Mesodermal cell (in vitro differentiated cells): ENCODE measurements at regions not wholly inside any gene's neighbourhood (a gene's known extent, or its start where the extent isn't known, plus 50 kb on each side); places are given as distances from the start of the nearest gene placed in this dataset.

Experiments used
- H3K27ac ChIP-seq: 2 replicates; pipeline ENCODE4 v1.7.0; 2013; ENCODE audit warnings: mild to moderate bottlenecking, low read depth, low read length, moderate library complexity; ENCODE audit not compliant: severe bottlenecking
- H3K36me3 ChIP-seq: 2 replicates; pipeline ENCODE4 v1.7.1; 2013; ENCODE audit warnings: mild to moderate bottlenecking, low read length, moderate library complexity; ENCODE audit not compliant: control insufficient read depth, insufficient read depth
- H3K4me1 ChIP-seq: one replicate; pipeline ENCODE4 v1.7.1; 2013; ENCODE audit warnings: mild to moderate bottlenecking, low read length; ENCODE audit not compliant: insufficient read depth, control insufficient read depth, poor library complexity, severe bottlenecking
- H3K4me3 ChIP-seq: 2 replicates; pipeline ENCODE4 v1.7.0; 2013; ENCODE audit warnings: low read length, control low read depth, mild to moderate bottlenecking; ENCODE audit not compliant: insufficient read depth, poor library complexity, severe bottlenecking; ENCODE audit errors: extremely low read depth
- H3K9me3 ChIP-seq: 2 replicates; pipeline ENCODE4 v1.7.1; 2013; ENCODE audit warnings: mild to moderate bottlenecking, low read length, moderate library complexity; ENCODE audit not compliant: control insufficient read depth
- whole genome bisulfite sequencing, 2 experiments: methylation state at CpG; one replicate each; pipeline ENCODE4 v1.1.5; 2013; ENCODE audit warnings: missing lambda C conversion rate in 2 of 2; ENCODE audit not compliant: insufficient coverage in 2 of 2; 5-methylcytosine and 5-hydroxymethylcytosine counted together

DNA sequence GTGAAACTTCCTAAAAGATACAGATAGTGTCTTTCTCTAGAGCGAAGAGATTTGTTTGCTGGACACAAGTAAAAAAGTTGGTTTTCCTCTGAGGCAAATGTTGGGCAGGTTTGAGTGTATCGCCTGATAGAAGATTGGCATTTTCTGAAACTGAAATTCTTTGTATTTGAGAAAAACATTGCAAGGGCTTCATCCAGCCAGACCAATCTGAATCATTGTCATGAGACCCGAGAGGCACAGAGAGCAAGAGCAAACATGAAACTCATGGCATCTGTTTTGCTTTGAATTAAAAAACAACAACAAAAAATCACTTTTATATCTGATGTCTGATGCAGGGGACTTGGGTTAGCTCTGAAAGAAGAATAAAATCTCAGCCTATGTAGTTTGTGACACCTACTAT, 379.3 kb upstream of the NCAM2 start:
- WGBS, 2 experiments = 83 to 96% methylated on average over 2 of the region's 3 CpGs
- Histone ChIP-seq H3K36me3 (no peaks in the 10 kb centered on the region), H3K9me3 (peaks cover 5% of the 10 kb centered on the region), H3K4me3 (no peak overlapping the region), H3K27ac (no peak overlapping the region), H3K4me1 (no peaks in the 10 kb centered on the region)

DNA sequence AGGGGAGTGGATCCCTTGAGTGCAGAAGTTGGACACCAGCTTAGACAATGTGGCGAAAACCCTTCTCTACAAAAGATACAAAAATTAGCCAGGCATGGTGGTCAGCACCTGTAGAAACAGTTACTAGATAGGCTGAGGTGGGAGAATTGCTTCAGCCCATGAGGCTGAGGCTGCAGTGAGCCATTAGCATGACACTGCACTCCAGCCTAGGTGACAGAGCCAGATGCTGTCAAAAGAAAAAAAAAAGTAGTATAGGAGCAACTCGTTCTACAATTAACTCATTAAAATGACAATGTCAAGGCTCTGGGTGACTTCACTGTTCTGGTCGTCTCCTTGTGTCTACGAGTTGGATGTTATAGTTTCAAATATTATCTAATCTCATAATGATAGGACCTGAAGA, 370.6 kb upstream of the NCAM2 start:
- H3K4me3 ChIP-seq = no peak overlapping the region
- H3K9me3 ChIP-seq = peaks cover 12% of the 10 kb centered on the region
- no CpG with 5 or more reads among the region's 4 CpGs for WGBS, 2 experiments
- no peak overlapping the region for H3K27ac ChIP-seq
- H3K4me1 ChIP-seq = no peaks in the 10 kb centered on the region
- no peaks in the 10 kb centered on the region for H3K36me3 ChIP-seq

DNA sequence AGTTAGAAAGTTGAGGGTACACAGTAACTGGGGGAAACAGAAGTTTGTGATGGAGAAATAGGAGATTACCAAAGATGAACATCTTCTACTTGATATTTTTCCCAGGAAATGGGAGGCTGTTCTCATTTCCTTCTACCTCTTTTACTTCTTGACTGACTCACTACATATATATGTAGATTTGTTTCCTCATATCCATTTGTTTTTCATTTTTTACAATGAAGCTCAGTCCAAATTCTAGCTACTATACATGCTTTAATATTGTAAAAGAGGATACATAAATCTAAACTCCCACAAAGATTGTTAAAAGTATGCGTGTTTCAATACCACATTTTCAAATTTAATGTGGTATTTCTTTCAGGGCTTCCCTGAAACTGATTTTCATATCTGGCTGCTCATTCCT, 366.6 kb upstream of the NCAM2 start:
- H3K36me3 ChIP-seq = no peaks in the 10 kb centered on the region
- no peaks in the 10 kb centered on the region for H3K9me3 ChIP-seq
- H3K27ac ChIP-seq = no peak overlapping the region
- 80% methylated on average over 1 of the region's 1 CpG; no CpG with 5 or more reads in 1 of the 2 experiments for WGBS, 2 experiments
- H3K4me1 ChIP-seq = no peaks in the 10 kb centered on the region
- H3K4me3 ChIP-seq = no peak overlapping the region

DNA sequence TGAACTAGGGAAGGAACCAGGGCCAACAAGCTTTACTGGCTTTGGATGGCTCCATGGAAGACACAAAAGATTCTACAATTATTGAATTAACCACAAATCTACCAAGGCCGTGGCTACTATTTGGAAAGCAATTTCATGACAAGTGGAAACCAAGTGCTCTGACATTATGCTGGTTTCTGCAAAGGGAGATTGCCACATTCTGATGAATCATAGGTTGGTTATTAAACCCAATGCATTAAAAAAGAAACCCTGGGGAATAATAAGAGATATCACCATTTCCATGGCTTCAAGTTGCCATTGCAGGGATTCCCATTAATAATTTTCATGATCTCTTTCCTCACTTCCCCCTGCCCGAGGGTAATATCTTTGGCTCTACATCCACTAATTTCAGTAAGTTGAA, 359.2 kb upstream of the NCAM2 start:
- no peak overlapping the region for H3K27ac ChIP-seq
- H3K9me3 ChIP-seq = no peaks in the 10 kb centered on the region
- no peak overlapping the region for H3K4me3 ChIP-seq
- H3K36me3 ChIP-seq = no peaks in the 10 kb centered on the region
- no peaks in the 10 kb centered on the region for H3K4me1 ChIP-seq
- WGBS, 2 experiments = 71 to 75% methylated on average over 1 of the region's 2 CpGs

DNA sequence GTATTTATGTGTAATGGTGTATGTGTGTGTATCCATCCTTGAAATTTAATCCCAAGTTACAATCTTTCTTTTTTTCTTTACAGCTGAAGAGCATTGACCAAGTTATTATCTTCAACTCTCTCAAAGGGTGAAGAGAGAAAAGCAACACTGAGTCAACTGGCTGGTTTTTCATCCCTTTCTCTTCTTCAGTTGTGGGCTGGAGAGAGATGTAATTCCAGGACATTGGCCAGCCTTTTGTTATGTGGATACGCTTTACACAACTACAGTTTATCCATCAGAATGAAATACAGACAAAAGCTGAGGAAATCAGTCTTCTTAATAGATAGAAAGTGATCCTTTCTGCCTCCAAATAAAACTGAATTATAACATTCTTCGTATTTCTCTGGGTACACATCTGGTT, 357.0 kb upstream of the NCAM2 start:
- H3K36me3 ChIP-seq = no peaks in the 10 kb centered on the region
- no peaks in the 10 kb centered on the region for H3K4me1 ChIP-seq
- peaks cover 6% of the 10 kb centered on the region for H3K9me3 ChIP-seq
- no peak overlapping the region for H3K27ac ChIP-seq
- no peak overlapping the region for H3K4me3 ChIP-seq
- WGBS, 2 experiments = no CpG with 5 or more reads among the region's 2 CpGs

DNA sequence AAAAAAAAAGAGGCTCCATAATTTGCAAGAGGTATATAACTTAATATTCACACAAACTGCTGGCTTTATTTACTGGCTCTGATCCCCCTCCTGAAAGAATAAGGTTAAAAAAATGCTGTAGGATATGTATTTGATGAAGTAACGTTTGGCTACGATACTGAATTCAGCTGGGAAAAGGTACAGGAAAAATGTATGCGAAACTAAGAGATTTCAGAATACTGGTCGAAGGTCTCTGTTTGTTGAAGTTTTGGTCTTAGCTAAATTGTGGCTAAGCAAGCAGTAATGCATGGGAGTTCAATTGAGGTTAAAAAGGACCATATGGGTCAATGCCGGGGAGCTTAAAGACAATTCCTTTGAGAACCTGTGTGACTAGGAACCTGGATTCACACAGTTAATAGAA, 355.5 kb upstream of the NCAM2 start:
- Histone ChIP-seq H3K36me3 (no peaks in the 10 kb centered on the region), H3K4me1 (no peaks in the 10 kb centered on the region), H3K27ac (no peak overlapping the region), H3K4me3 (no peak overlapping the region), H3K9me3 (peaks cover 6% of the 10 kb centered on the region)
- 78 to 90% methylated on average over 5 of the region's 5 CpGs for WGBS, 2 experiments

DNA sequence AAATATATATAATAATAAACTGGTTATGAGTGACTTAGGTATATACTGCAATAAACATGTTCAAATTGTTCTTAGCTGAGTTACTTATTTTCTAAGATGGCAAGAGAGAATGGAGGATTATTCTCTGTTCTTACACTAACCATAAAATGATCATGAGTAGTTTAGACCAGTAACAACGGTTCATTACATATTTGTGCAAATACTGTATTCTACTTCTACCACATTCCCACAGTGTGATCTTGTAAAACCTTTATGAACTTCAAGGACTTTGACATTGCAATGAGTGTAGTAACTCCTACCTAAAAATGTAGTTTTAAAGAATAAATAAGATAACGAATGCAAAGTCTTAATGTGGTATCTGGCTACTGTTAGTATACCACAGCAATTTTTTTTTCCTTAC, 353.7 kb upstream of the NCAM2 start:
- H3K9me3 ChIP-seq = peaks cover 6% of the 10 kb centered on the region
- no CpG with 5 or more reads among the region's 2 CpGs for WGBS, 2 experiments
- no peak overlapping the region for H3K4me3 ChIP-seq
- H3K36me3 ChIP-seq = no peaks in the 10 kb centered on the region
- no peak overlapping the region for H3K27ac ChIP-seq
- H3K4me1 ChIP-seq = no peaks in the 10 kb centered on the region

DNA sequence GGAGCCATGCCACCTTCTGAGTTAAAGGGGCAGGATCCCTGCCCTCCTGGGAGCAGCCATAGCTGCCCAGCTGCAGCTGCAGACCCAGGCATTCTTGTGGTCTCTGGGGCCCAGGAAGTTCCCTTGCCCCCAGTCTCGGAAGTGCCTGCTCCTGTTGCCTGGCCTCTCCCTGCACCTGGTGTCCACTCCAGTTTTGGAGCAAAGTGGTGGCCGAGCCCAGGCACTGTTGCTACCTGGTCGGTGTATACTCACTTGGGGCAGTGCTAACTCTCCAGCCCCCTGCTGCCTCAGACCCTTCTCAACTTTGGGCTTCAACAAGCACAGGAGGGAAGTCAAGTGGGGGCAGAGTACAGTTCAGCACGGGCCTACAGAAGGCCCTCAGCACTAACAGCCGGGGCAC, 352.9 kb upstream of the NCAM2 start:
- H3K4me1 ChIP-seq = no peaks in the 10 kb centered on the region
- peaks cover 6% of the 10 kb centered on the region for H3K9me3 ChIP-seq
- WGBS, 2 experiments = 90 to 100% methylated on average over 4 to 5 of the region's 5 CpGs
- H3K27ac ChIP-seq = no peak overlapping the region
- no peaks in the 10 kb centered on the region for H3K36me3 ChIP-seq
- H3K4me3 ChIP-seq = no peak overlapping the region

DNA sequence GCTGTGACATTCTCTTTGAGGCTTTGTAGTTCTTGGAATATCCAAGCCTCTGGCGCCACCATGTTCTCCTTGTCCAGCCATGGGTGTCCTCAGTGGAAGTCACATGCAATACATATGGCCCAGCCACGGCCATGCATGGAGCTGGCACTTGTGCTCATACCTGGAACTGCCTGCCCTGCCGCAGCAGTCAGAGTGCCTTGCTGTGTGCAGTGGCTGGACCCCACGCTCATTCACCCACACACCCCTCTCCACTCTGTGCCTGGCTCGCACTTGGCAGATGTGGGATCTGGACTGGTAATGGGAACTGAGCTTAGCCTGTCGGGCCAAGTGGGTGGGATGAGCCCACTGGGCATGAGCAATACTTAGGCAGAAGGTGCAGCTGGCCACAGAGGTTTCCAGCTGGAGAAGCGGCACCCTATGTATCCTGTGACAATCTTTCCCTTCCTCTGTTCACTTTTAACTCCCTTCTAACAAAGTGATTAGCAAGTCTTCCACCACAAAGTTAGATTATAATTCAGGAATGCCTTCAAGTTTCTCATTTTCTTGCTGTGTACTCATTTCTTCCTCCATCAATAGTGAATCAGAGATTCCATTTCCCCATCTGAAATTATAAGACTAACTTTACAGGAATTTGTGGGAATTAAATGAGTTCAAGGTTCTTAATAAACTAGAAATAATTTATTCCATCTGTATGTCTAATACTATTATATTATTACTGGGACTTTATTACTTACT, 351.6 kb upstream of the NCAM2 start:
- no peak overlapping the region for H3K4me3 ChIP-seq
- H3K4me1 ChIP-seq = no peaks in the 10 kb centered on the region
- WGBS, 2 experiments = 91 to 95% methylated on average over 3 to 4 of the region's 7 CpGs
- H3K36me3 ChIP-seq = no peaks in the 10 kb centered on the region
- no peak overlapping the region for H3K27ac ChIP-seq
- H3K9me3 ChIP-seq = peaks cover 6% of the 10 kb centered on the region

DNA sequence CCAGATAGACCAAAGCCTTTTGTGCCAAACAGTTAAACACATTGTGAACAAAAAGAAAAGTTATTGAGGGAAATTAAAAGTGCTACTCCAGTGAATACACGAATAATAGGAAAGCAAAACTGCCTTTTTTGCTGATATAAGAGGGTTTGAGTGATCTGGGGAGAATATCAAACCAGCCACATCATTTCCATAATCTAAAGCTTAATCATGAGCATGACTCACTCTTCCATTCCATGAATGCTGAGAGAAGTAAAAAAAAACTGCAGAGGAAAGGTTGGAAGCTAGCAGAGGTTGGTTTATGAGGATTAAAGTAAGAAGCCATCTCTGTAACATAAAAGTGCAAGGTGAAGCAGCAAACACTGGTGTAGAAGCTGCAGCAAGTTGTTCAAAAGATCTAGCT, 350.6 kb upstream of the NCAM2 start:
- no peak overlapping the region for H3K27ac ChIP-seq
- no peaks in the 10 kb centered on the region for H3K4me1 ChIP-seq
- H3K36me3 ChIP-seq = no peaks in the 10 kb centered on the region
- no CpG with 5 or more reads among the region's 1 CpG for WGBS, 2 experiments
- H3K9me3 ChIP-seq = peaks cover 6% of the 10 kb centered on the region
- H3K4me3 ChIP-seq = no peak overlapping the region

DNA sequence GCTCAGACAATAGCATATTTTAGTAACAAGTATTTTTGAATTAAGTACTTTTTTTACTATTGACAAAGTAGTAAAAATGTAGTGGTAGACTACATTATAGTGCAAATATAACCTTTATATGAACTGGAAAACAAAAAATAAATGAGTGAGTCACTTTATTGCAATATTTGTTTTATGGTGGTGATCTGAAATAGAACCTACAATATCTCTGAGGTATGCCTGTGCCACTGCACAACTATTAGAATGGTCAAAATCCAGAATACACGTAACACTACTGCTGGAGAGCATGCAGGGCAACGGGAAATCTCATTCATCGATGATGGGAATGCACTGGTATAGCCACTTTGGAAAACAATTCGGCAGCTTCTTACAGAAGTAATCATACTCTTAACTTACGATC, 349.0 kb upstream of the NCAM2 start:
- H3K4me3 ChIP-seq = no peak overlapping the region
- WGBS, 2 experiments = 89 to 100% methylated on average over 3 of the region's 5 CpGs
- peaks cover 6% of the 10 kb centered on the region for H3K9me3 ChIP-seq
- H3K36me3 ChIP-seq = no peaks in the 10 kb centered on the region
- H3K27ac ChIP-seq = no peak overlapping the region
- H3K4me1 ChIP-seq = no peaks in the 10 kb centered on the region
